ENCODE measurements at regions not wholly inside any gene's neighbourhood (a gene's known extent, or its start where the extent isn't known, plus 50 kb on each side); places are given as distances from the start of the nearest gene placed in this dataset.
A peak's percentile ranks its signal among the peaks of the same experiment; 100 is the strongest.

DNA sequence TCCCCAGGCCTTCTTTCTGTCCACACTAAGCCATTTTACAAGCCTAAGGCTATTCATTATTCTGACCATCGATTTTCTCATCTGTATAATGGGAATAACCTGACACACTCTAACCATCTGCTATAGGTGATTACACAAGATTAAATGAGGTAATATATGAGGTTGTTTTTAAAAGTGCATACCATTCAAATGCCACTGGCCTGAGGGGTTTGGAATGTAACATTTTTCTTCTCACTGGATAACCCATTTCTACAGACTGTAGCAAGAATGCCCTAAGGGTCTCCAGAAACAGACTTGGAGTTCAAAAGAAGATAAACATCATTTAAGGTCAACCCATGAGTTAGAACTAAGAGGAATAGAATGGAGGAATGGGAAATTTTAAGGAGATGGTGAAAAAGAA is 111.7 kb upstream of the SETBP1 start:
- Mint-ChIP-seq H3K4me1 (ENCODE audit: low read depth, unreplicated experiment) (no peaks in the 10 kb centered on the region), H3K4me3 (ENCODE audit: low read depth, unreplicated experiment) (no peak overlapping the region), H3K36me3 (ENCODE audit: insufficient read depth, unreplicated experiment) (no peaks in the 10 kb centered on the region), H3K27ac (ENCODE audit: unreplicated experiment) (no peak overlapping the region), H3K9me3 (ENCODE audit: low read depth, unreplicated experiment) (no peaks in the 10 kb centered on the region), H3K27me3 (ENCODE audit: unreplicated experiment) (no peaks in the 10 kb centered on the region)
- no peak for TF ChIP-seq CTCF (IDR thresholded peaks at IDR 0.05; ENCODE audit: unreplicated experiment)
- CTCF ChIA-PET: no interaction called here
- BruUV-seq (replicated peaks): no TSS peak
- intact Hi-C loops (cut with micrococcal nuclease; ENCODE audit: unreplicated experiment): loop anchor here (10.0 kb wide), 1 partner anchor 224 kb away; no protein-coding TSS in a partner anchor
- DNase-seq: no peak

GRCh38 chr18:44569391-44570055 is 111.2 kb upstream of the SETBP1 start:
- Mint-ChIP-seq H3K36me3 (ENCODE audit: insufficient read depth, unreplicated experiment) (no peaks in the 10 kb centered on the region), H3K4me1 (ENCODE audit: low read depth, unreplicated experiment) (no peaks in the 10 kb centered on the region), H3K27ac (ENCODE audit: unreplicated experiment) (no peak overlapping the region), H3K4me3 (ENCODE audit: low read depth, unreplicated experiment) (no peak overlapping the region), H3K27me3 (ENCODE audit: unreplicated experiment) (no peaks in the 10 kb centered on the region), H3K9me3 (ENCODE audit: low read depth, unreplicated experiment) (no peaks in the 10 kb centered on the region)
- no peak for TF ChIP-seq CTCF (IDR thresholded peaks at IDR 0.05; ENCODE audit: unreplicated experiment)
- BruUV-seq (replicated peaks): no TSS peak
- intact Hi-C loops (cut with micrococcal nuclease; ENCODE audit: unreplicated experiment): loop anchor here (10.0 kb wide), 1 partner anchor 225 kb away; no protein-coding TSS in a partner anchor
- CTCF ChIA-PET: no interaction called here
- no peak for DNase-seq

GRCh38 chr18:44579028-44579702 is 101.5 kb upstream of the SETBP1 start:
- Mint-ChIP-seq H3K4me3 (ENCODE audit: low read depth, unreplicated experiment) (no peak overlapping the region), H3K36me3 (ENCODE audit: insufficient read depth, unreplicated experiment) (no peaks in the 10 kb centered on the region), H3K27me3 (ENCODE audit: unreplicated experiment) (no peaks in the 10 kb centered on the region), H3K27ac (ENCODE audit: unreplicated experiment) (no peak overlapping the region), H3K4me1 (ENCODE audit: low read depth, unreplicated experiment) (no peaks in the 10 kb centered on the region), H3K9me3 (ENCODE audit: low read depth, unreplicated experiment) (no peaks in the 10 kb centered on the region)
- peak; percentile 41 for TF ChIP-seq CTCF (IDR thresholded peaks at IDR 0.05; ENCODE audit: unreplicated experiment)
- no peak for DNase-seq
- BruUV-seq (replicated peaks): no TSS peak
- CTCF ChIA-PET: interaction anchor here (1.0 kb wide), 1 partner anchor 9 kb away, joined by 3 read pairs; no protein-coding TSS in a partner anchor
- intact Hi-C loops (cut with micrococcal nuclease; ENCODE audit: unreplicated experiment): no loop called here

GRCh38 chr18:44579745-44580144 is 100.9 kb upstream of the SETBP1 start:
- Mint-ChIP-seq H3K36me3 (ENCODE audit: insufficient read depth, unreplicated experiment) (no peaks in the 10 kb centered on the region), H3K27ac (ENCODE audit: unreplicated experiment) (no peak overlapping the region), H3K4me3 (ENCODE audit: low read depth, unreplicated experiment) (no peak overlapping the region), H3K27me3 (ENCODE audit: unreplicated experiment) (no peaks in the 10 kb centered on the region), H3K9me3 (ENCODE audit: low read depth, unreplicated experiment) (no peaks in the 10 kb centered on the region), H3K4me1 (ENCODE audit: low read depth, unreplicated experiment) (no peaks in the 10 kb centered on the region)
- CTCF ChIA-PET: interaction anchor here (1.0 kb wide), 1 partner anchor 9 kb away, joined by 3 read pairs; no protein-coding TSS in a partner anchor
- DNase-seq: no peak
- intact Hi-C loops (cut with micrococcal nuclease; ENCODE audit: unreplicated experiment): loop anchor here (10.0 kb wide), 1 partner anchor 315 kb away; no protein-coding TSS in a partner anchor
- no peak for TF ChIP-seq CTCF (IDR thresholded peaks at IDR 0.05; ENCODE audit: unreplicated experiment)
- BruUV-seq (replicated peaks): no TSS peak
